ENCODE measurements at regions not wholly inside any gene's neighbourhood (a gene's known extent, or its start where the extent isn't known, plus 50 kb on each side); places are given as distances from the start of the nearest gene placed in this dataset.

GRCh38 chr2:185360776-185361175 is 377.8 kb upstream of the FSIP2 start:
- no peak for TF ChIP-seq CTCF (IDR thresholded peaks at IDR 0.05; ENCODE audit: insufficient read depth, low read depth, low read length)
- no peak for TF ChIP-seq EZH2 (IDR thresholded peaks at IDR 0.05; ENCODE audit: insufficient read depth, low read length)
